AG04449 (cell line): ENCODE measurements at regions not wholly inside any gene's neighbourhood (a gene's known extent, or its start where the extent isn't known, plus 50 kb on each side); places are given as distances from the start of the nearest gene placed in this dataset.

Experiments
- CTCF ChIA-PET: fragments of 350-600 bp; formaldehyde crosslinking; extraction: SDS; loops from one replicate; lab custom pipeline; 2021; ENCODE audit warnings: antibody characterized with exemption; lab: Yijun Ruan, JAX
- POLR2A ChIA-PET: fragments of 400-600, 350-600 bp; formaldehyde crosslinking; extraction: SDS; loops from one replicate; lab custom pipeline; 2020; ENCODE audit warnings: antibody characterized with exemption, inconsistent platforms; lab: Yijun Ruan, JAX
- DNase-seq: peaks from one replicate; pipeline ENCODE4 v3.0.0-alpha.2; 2010; ENCODE audit warnings: low read depth, low spot score
- H3K4me3 ChIP-seq: 2 replicates; pipeline ENCODE4 v1.5.1; 2011; ENCODE audit warnings: low read depth, mild to moderate bottlenecking, control low read depth, low read length
- TF ChIP-seq, protein P1 (sequence below): IDR thresholded peaks from one replicate; pipeline ENCODE4 v1.5.1; 2011; ENCODE audit warnings: mild to moderate bottlenecking, moderate library complexity, low read length, control low read depth, inconsistent platforms; ENCODE audit not compliant: insufficient read depth; ENCODE audit errors: missing control alignments

DNA sequence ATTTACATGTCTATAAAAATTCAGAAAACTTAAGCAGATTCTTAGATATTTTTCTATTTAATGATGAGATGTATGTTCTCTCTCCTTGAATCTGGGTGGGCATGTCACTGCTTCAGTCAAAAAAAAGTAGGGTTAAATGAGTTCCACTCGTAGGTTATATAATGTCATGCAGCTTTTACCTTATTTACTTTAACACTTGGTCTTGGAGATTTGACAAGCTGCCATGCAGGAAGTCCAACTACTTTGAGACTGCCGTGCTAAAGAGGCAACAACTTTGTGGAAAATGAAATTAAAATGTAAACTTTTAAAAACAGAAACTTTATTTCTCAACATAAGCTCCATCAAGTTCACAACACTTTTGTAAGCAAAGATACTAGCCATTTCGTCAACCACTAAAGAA is 1336.0 kb upstream of the CDH8 start:
- ChIA-PET CTCF (no interaction called here), POLR2A (no interaction called here)
- H3K4me3 ChIP-seq = no peak overlapping the region
- no peak for DNase-seq
- TF ChIP-seq, protein P1, sequence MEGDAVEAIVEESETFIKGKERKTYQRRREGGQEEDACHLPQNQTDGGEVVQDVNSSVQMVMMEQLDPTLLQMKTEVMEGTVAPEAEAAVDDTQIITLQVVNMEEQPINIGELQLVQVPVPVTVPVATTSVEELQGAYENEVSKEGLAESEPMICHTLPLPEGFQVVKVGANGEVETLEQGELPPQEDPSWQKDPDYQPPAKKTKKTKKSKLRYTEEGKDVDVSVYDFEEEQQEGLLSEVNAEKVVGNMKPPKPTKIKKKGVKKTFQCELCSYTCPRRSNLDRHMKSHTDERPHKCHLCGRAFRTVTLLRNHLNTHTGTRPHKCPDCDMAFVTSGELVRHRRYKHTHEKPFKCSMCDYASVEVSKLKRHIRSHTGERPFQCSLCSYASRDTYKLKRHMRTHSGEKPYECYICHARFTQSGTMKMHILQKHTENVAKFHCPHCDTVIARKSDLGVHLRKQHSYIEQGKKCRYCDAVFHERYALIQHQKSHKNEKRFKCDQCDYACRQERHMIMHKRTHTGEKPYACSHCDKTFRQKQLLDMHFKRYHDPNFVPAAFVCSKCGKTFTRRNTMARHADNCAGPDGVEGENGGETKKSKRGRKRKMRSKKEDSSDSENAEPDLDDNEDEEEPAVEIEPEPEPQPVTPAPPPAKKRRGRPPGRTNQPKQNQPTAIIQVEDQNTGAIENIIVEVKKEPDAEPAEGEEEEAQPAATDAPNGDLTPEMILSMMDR = no peak

GRCh38 chr16:63365649-63366304 is 1329.5 kb upstream of the CDH8 start:
- DNase-seq = no peak
- no peak overlapping the region for H3K4me3 ChIP-seq
- ChIA-PET CTCF (interaction anchor here (1.2 kb wide), 1 partner anchor 686 kb away, joined by 5 read pairs; no protein-coding TSS in a partner anchor), POLR2A (no interaction called here)
- TF ChIP-seq, protein P1 = no peak

DNA sequence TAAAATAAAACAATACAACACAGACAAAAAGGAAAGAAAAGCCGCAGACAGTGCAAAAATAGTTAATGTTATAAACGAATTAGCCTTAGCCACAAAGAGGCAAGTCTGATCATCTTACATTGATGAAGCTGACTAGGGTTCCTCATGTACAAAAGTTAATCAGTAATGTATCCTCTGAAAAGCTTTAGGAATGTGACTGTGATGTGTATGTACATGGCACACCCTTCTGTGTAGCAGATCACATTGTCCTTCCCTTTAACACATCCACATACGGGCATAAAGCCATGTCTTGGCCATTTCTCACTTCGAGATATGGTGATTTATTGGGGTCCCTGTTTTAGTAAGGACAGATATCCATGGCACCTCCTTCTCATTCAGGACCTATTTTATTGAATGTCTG is 1327.5 kb upstream of the CDH8 start:
- no peak overlapping the region for H3K4me3 ChIP-seq
- TF ChIP-seq, protein P1 = no peak
- no peak for DNase-seq
- ChIA-PET POLR2A (no interaction called here), CTCF (no interaction called here)

DNA sequence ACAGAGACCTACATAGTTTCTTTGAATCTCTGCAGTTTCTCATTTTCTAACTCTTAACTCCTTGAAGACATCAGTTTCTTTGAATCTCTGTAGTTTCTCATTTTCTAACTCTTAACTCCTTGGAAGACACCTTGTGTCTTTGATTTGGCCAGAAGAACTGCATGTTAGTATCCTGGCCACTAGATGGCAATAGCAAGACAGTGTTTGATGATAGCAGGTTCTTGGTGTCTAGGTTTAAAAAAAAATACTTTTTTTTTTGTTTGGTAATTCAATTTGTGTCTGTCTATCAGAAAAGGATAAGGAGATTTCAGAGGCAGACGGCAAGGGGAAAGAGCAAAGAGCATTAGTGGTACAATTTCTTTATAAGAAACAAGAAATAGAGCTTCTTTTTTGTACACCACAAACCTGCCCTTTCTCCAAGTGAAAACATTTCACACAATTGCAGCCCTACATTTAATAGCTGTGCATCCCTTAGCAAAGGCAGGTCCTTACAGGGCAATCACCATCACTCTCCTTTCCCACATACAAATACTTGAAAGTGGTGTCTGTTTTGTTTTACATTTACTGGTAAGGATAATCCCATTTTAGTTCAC is 1324.9 kb upstream of the CDH8 start:
- ChIA-PET POLR2A (no interaction called here), CTCF (interaction anchor here (0.6 to 1.9 kb wide), 9 partner anchors 8 to 1752 kb away, joined by 3 to 10 read pairs (median 3); no protein-coding TSS in a partner anchor)
- peak; percentile 14 for DNase-seq
- no peak overlapping the region for H3K4me3 ChIP-seq
- TF ChIP-seq, protein P1 = peak; percentile 70

DNA sequence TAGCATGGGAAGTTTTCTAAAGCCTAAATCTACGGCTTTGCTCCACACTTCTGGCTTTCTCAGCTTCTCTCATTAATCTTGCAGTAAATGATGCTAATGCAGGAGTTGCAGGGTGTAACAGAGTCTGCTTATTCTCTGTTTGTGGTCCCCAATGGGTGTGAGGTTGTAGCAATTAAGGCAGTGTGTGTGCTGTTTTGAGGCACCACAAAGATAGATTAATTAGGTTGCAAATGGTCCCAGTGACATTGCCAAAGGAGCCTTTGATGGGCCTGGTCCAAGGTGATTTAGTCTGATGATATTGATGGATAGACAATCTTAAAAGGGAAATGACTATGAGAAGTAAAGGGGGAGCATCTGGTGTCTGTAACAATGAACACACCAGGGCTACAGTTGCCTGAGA is 1313.7 kb upstream of the CDH8 start:
- DNase-seq = no peak
- TF ChIP-seq, protein P1 = no peak
- H3K4me3 ChIP-seq = no peak overlapping the region
- ChIA-PET CTCF (interaction anchor here (1.4 kb wide), 1 partner anchor 12 kb away, joined by 3 read pairs; no protein-coding TSS in a partner anchor), POLR2A (no interaction called here)

DNA sequence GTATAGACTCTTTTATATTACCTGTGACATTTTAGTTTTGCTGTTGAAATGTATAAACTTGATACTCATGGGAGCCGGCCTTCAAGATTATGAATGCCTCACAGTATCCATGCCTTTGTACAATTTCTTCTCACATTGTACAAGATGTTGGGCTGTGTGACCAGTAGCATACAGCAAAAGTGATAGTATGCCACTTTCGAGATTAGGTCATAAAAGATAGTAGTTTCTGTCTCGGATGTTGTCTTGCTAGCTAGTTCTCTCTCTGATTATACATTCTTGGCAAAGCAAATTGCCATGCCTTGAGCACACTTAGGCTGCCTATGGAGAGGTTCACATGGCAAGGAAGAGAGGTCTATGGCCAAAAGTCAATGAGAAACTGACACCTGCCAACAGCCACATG is 1309.8 kb upstream of the CDH8 start:
- no peak for DNase-seq
- POLR2A ChIA-PET = no interaction called here
- CTCF ChIA-PET = no interaction called here
- TF ChIP-seq, protein P1 = no peak
- H3K4me3 ChIP-seq = no peak overlapping the region
